CD14-positive monocyte (primary cell): ENCODE measurements at regions not wholly inside any gene's neighbourhood (a gene's known extent, or its start where the extent isn't known, plus 50 kb on each side); places are given as distances from the start of the nearest gene placed in this dataset.

Source experiments
- DNase-seq, 3 donors: peaks; one replicate each; pipeline ENCODE4 v3.0.0-alpha.2; 2011 to 2022
- H2AFZ ChIP-seq: 2 replicates; pipeline ENCODE4 v1.6.0; 2012; ENCODE audit warnings: mild to moderate bottlenecking, low read depth, low read length, inconsistent platforms; ENCODE audit not compliant: insufficient read depth, poor library complexity, severe bottlenecking
- H3K27ac ChIP-seq, 2 donors: 1 replicate in 1 of 2; 2 replicates in 1 of 2; pipeline ENCODE4 v1.5.1; 2012 to 2013; ENCODE audit warnings: low read length in 2 of 2, control low read depth in 1 of 2, inconsistent platforms in 1 of 2, low read depth in 1 of 2, mild to moderate bottlenecking in 1 of 2
- H3K27me3 ChIP-seq, 2 donors: one replicate each; pipeline versions ENCODE4 v1.6.0 to v1.6.1; 2011 to 2013; ENCODE audit warnings: low read length in 2 of 2; ENCODE audit not compliant: control insufficient read depth in 2 of 2, insufficient read depth in 2 of 2
- H3K36me3 ChIP-seq, 2 donors: replicated peaks in 1 of 2; 1 replicate in 1 of 2; 2 replicates in 1 of 2; pipeline versions ENCODE4 v1.5.1 to v1.6.1; 2012 to 2013; ENCODE audit warnings: low read length in 2 of 2, control low read depth in 1 of 2, inconsistent platforms in 1 of 2, mild to moderate bottlenecking in 1 of 2; ENCODE audit not compliant: insufficient read depth in 2 of 2, control insufficient read depth in 1 of 2
- H3K4me1 ChIP-seq, 2 donors: 1 replicate in 1 of 2; 2 replicates in 1 of 2; pipeline versions ENCODE4 v1.5.1 to v1.6.1; 2012 to 2013; ENCODE audit warnings: low read length in 2 of 2, control low read depth in 1 of 2, inconsistent platforms in 1 of 2, mild to moderate bottlenecking in 1 of 2, moderate library complexity in 1 of 2; ENCODE audit not compliant: insufficient read depth in 2 of 2, control insufficient read depth in 1 of 2
- H3K4me2 ChIP-seq: replicated peaks from 2 replicates; pipeline ENCODE3; 2012; ENCODE audit warnings: low read length, moderate library complexity, mild to moderate bottlenecking; ENCODE audit not compliant: poor library complexity, severe bottlenecking; ENCODE audit errors: extremely low read depth
- H3K4me3 ChIP-seq, 3 experiments: fragments of 200-600 bp in 1 of 3; sonication (generic) in 1 of 3; replicated peaks in 1 of 3; 1 replicate in 2 of 3; 2 replicates in 1 of 3; pipeline ENCODE4 v1.5.1; 2011 to 2013; ENCODE audit warnings: low read length in 3 of 3, mild to moderate bottlenecking in 3 of 3, control low read depth in 2 of 3, low read depth in 2 of 3, inconsistent platforms in 1 of 3, moderate library complexity in 1 of 3
- H3K79me2 ChIP-seq: 2 replicates; pipeline ENCODE4 v1.6.0; 2012; ENCODE audit warnings: mild to moderate bottlenecking, control low read depth, inconsistent platforms, low read length, moderate library complexity; ENCODE audit not compliant: insufficient read depth
- H3K9ac ChIP-seq: 2 replicates; pipeline ENCODE4 v1.6.0; 2017; ENCODE audit warnings: low read length, mild to moderate bottlenecking; ENCODE audit not compliant: insufficient read depth, poor library complexity, severe bottlenecking
- H3K9me3 ChIP-seq, 2 donors: replicated peaks in 1 of 2; 1 replicate in 1 of 2; 2 replicates in 1 of 2; pipeline versions ENCODE4 v1.5.1 to v1.6.1; 2012 to 2013; ENCODE audit warnings: low read length in 2 of 2, control low read depth in 1 of 2; ENCODE audit not compliant: control insufficient read depth in 1 of 2, insufficient read depth in 1 of 2
- H4K20me1 ChIP-seq: 2 replicates; pipeline ENCODE4 v1.6.0; 2012; ENCODE audit warnings: mild to moderate bottlenecking, low read length, control low read depth, moderate library complexity; ENCODE audit not compliant: insufficient read depth
- H3K27ac Mint-ChIP-seq, 7 donors: one replicate each; pipeline ENCODE4 v1.8.0; 2020; ENCODE audit warnings: mild to moderate bottlenecking in 7 of 7, mixed read lengths in 7 of 7, moderate library complexity in 6 of 7, inconsistent platforms in 2 of 7
- H3K27me3 Mint-ChIP-seq, 3 donors: one replicate each; pipeline ENCODE4 v1.8.0; 2021 to 2022; ENCODE audit warnings: low read depth in 3 of 3, mild to moderate bottlenecking in 3 of 3, mixed read lengths in 3 of 3, moderate library complexity in 3 of 3, inconsistent platforms in 1 of 3
- H3K36me3 Mint-ChIP-seq, 2 donors: one replicate each; pipeline ENCODE4 v1.8.0; 2020; ENCODE audit warnings: mixed read lengths in 2 of 2, inconsistent platforms in 1 of 2, mild to moderate bottlenecking in 1 of 2
- H3K4me1 Mint-ChIP-seq: one replicate; pipeline ENCODE4 v1.8.0; 2020; ENCODE audit warnings: mild to moderate bottlenecking, mixed read lengths
- H3K4me3 Mint-ChIP-seq, 2 donors: one replicate each; pipeline ENCODE4 v1.8.0; 2020; ENCODE audit warnings: mild to moderate bottlenecking in 2 of 2, mixed read lengths in 2 of 2, moderate library complexity in 1 of 2
- H3K9me3 Mint-ChIP-seq, 7 donors: one replicate each; pipeline ENCODE4 v1.8.0; 2020 to 2022; ENCODE audit warnings: mixed read lengths in 7 of 7, mild to moderate bottlenecking in 6 of 7, moderate library complexity in 6 of 7, inconsistent platforms in 2 of 7
- CTCF ChIP-seq: fragments of 200-600 bp; IDR thresholded peaks from one replicate; pipeline ENCODE4 v1.8.0; 2022; ENCODE audit warnings: antibody characterized with exemption, mild to moderate bottlenecking
- WGBS: methylation state at CpG from one replicate; pipeline ENCODE4 v1.1.5; 2013; ENCODE audit warnings: missing lambda C conversion rate; ENCODE audit not compliant: insufficient coverage; 5-methylcytosine and 5-hydroxymethylcytosine counted together
- intact Hi-C, 2 donors: fragments of 100-400 bp; cut with micrococcal nuclease; formaldehyde crosslinking; loops; one replicate each; pipeline versions ENCODE4 v1.15.0 to v1.15.1; 2023

DNA sequence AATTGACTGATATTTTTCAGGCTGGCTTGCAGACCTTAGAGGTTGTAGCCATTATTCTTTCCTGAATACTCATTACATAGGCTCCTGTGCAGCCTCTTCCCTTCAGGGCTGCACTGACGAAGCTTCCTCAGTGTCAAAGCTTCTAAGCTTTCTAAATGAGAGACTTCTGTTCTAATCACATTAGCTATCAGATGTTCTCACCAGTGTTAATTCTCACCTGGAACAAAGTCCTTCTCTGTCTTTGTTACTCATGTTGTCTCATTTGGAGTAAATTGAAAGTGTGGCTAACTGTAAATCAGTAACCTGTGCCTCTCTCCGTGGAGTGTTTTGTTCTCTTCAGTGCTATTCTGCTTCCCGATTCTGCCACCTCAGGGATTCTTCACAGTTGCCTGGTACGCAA lies 76.9 kb downstream of the MC4R start:
- no peak for TF ChIP-seq CTCF
- H3K9ac ChIP-seq: no peak overlapping the region

GRCh38 chr18:60292186-60292585 lies 80.4 kb downstream of the MC4R start:
- TF ChIP-seq CTCF: no peak
- Histone ChIP-seq H3K79me2 (no peaks in the 10 kb centered on the region), H3K27me3 (no peaks in the 10 kb centered on the region), H3K4me2 (no peak overlapping the region), H3K9ac (no peak overlapping the region), H3K4me3 (no peak overlapping the region), H3K27ac (no peak overlapping the region), H3K36me3 (no peaks in the 10 kb centered on the region), H2AFZ (no peak overlapping the region), H3K9me3 (no peaks in the 10 kb centered on the region), H4K20me1 (no peaks in the 10 kb centered on the region), H3K4me1 (no peaks in the 10 kb centered on the region)
- Mint-ChIP-seq H3K4me3 (no peak overlapping the region), H3K27ac (no peak overlapping the region), H3K36me3 (no peaks in the 10 kb centered on the region), H3K27me3 (peaks cover 0 to 1% (median 0%) of the 10 kb centered on the region in 3 donors), H3K4me1 (no peaks in the 10 kb centered on the region), H3K9me3 (peaks cover 0 to 6% (median 0%) of the 10 kb centered on the region in 7 donors)
- intact Hi-C loops: no loop called here
- no CpG with 5 or more reads among the region's 4 CpGs for WGBS
- DNase-seq: no peak

More for the DNA sequence above, 76.9 kb downstream of the MC4R start:
- DNase-seq: no peak
- Histone ChIP-seq H3K36me3 (no peaks in the 10 kb centered on the region), H3K4me3 (no peak overlapping the region), H3K27me3 (no peaks in the 10 kb centered on the region), H3K9me3 (no peaks in the 10 kb centered on the region), H2AFZ (no peak overlapping the region), H3K4me1 (no peaks in the 10 kb centered on the region), H3K4me2 (no peak overlapping the region), H3K79me2 (no peaks in the 10 kb centered on the region), H3K27ac (no peak overlapping the region), H4K20me1 (no peaks in the 10 kb centered on the region)
- no peaks in the 10 kb centered on the region for H3K4me1 Mint-ChIP-seq
- H3K4me3 Mint-ChIP-seq: no peak overlapping the region
- H3K9me3 Mint-ChIP-seq: peaks cover 0 to 3% (median 0%) of the 10 kb centered on the region in 7 donors
- 80% methylated on average over 2 of the region's 4 CpGs for WGBS
- peaks cover 0 to 1% (median 0%) of the 10 kb centered on the region in 3 donors for H3K27me3 Mint-ChIP-seq
- intact Hi-C loops: no loop called here
- no peak overlapping the region for H3K27ac Mint-ChIP-seq
- no peaks in the 10 kb centered on the region for H3K36me3 Mint-ChIP-seq
